Ishikawa (cell line): ENCODE measurements at regions not wholly inside any gene's neighbourhood (a gene's known extent, or its start where the extent isn't known, plus 50 kb on each side); places are given as distances from the start of the nearest gene placed in this dataset.

ENCODE experiments used
- CEBPB ChIP-seq: IDR thresholded peaks from 2 replicates; pipeline ENCODE4 v1.6.1; 2012
- CREB1 ChIP-seq: IDR thresholded peaks from 2 replicates; pipeline ENCODE4 v1.6.1; 2012; ENCODE audit warnings: low read depth
- EGR1 ChIP-seq: IDR thresholded peaks from 2 replicates; pipeline ENCODE4 v1.6.1; 2012
- EP300 ChIP-seq: IDR thresholded peaks from 2 replicates; pipeline ENCODE4 v1.6.1; 2012; ENCODE audit warnings: borderline replicate concordance
- FOXM1 ChIP-seq: IDR thresholded peaks from 2 replicates; pipeline ENCODE4 v1.6.1; 2012; ENCODE audit warnings: low read depth, borderline replicate concordance
- MAX ChIP-seq: IDR thresholded peaks from 2 replicates; pipeline ENCODE4 v1.6.1; 2012
- NFIC ChIP-seq: IDR thresholded peaks from 2 replicates; pipeline ENCODE4 v1.6.1; 2012
- RAD21 ChIP-seq: IDR thresholded peaks from 2 replicates; pipeline ENCODE4 v1.6.1; 2012; ENCODE audit warnings: low read depth
- REST ChIP-seq: IDR thresholded peaks from 2 replicates; pipeline ENCODE4 v1.6.1; 2012; ENCODE audit warnings: low read depth, mild to moderate bottlenecking
- TAF1 ChIP-seq: IDR thresholded peaks from 2 replicates; pipeline ENCODE4 v1.6.1; 2012; ENCODE audit warnings: low read depth, mild to moderate bottlenecking
- TCF12 ChIP-seq: IDR thresholded peaks from 2 replicates; pipeline ENCODE4 v1.6.1; 2012; ENCODE audit warnings: low read depth
- TEAD4 ChIP-seq: IDR thresholded peaks from 2 replicates; pipeline ENCODE4 v1.6.1; 2012
- USF1 ChIP-seq: IDR thresholded peaks from 2 replicates; pipeline ENCODE4 v1.6.1; 2012
- YY1 ChIP-seq: IDR thresholded peaks from 2 replicates; pipeline ENCODE4 v1.6.1; 2012; ENCODE audit warnings: low read depth
- ZBTB7A ChIP-seq: IDR thresholded peaks from 2 replicates; pipeline ENCODE4 v1.6.1; 2012; ENCODE audit warnings: low read depth

- no peak for TF ChIP-seq USF1
- TF ChIP-seq CREB1, result no peak
Measured at GRCh38 chr11:131253656-131254151, 116.7 kb upstream of the NTM start.

- no peak for TF ChIP-seq MAX
- TF ChIP-seq ZBTB7A, result no peak
- TF ChIP-seq TAF1, result no peak
- TF ChIP-seq EP300, result no peak
- TF ChIP-seq RAD21, result no peak
Measured at GRCh38 chr11:131254254-131254653, 116.2 kb upstream of the NTM start.

- TF ChIP-seq ZBTB7A (no peak), REST (no peak), EGR1 (no peak), YY1 (no peak), FOXM1 (no peak), EP300 (no peak), TEAD4 (no peak), CREB1 (no peak), RAD21 (no peak), CEBPB (no peak), TAF1 (no peak), TCF12 (no peak), MAX (no peak)
Measured at GRCh38 chr11:131274233-131274632, 96.2 kb upstream of the NTM start.

- TF ChIP-seq TCF12 (no peak), EGR1 (no peak), USF1 (no peak), CREB1 (no peak), ZBTB7A (no peak), RAD21 (no peak), TEAD4 (no peak), TAF1 (no peak), MAX (no peak), CEBPB (no peak), YY1 (no peak), EP300 (no peak), NFIC (no peak)
Measured at GRCh38 chr11:131275580-131275979, 94.8 kb upstream of the NTM start.

GRCh38 chr11:131278472-131278871 is 91.9 kb upstream of the NTM start:
- TF ChIP-seq TAF1 (no peak), REST (no peak), TCF12 (no peak), EGR1 (no peak), CREB1 (no peak), NFIC (no peak), USF1 (no peak), RAD21 (no peak)

- no peak for TF ChIP-seq CEBPB
- no peak for TF ChIP-seq TEAD4
- no peak for TF ChIP-seq EGR1
- TF ChIP-seq ZBTB7A, result no peak
- TF ChIP-seq FOXM1, result no peak
- no peak for TF ChIP-seq RAD21
- TF ChIP-seq TAF1, result no peak
- no peak for TF ChIP-seq NFIC
- TF ChIP-seq CREB1, result no peak
Measured at GRCh38 chr11:131279654-131280384, 90.6 kb upstream of the NTM start.
